HG02763 (cell line): ENCODE measurements at regions not wholly inside any gene's neighbourhood (a gene's known extent, or its start where the extent isn't known, plus 50 kb on each side); places are given as distances from the start of the nearest gene placed in this dataset.
"Not testable (repeated sequence)": the region's sequence is repeated elsewhere in the genome, so short reads cannot be mapped to it uniquely, and the experiment has no call there.

Experiments
- ATAC-seq: cut with Tn5 transposase; IDR thresholded peaks from one replicate; pipeline ENCODE4 v1.9.1; 2021; ENCODE audit warnings: mild to moderate bottlenecking, moderate library complexity; ENCODE audit not compliant: unreplicated experiment

DNA sequence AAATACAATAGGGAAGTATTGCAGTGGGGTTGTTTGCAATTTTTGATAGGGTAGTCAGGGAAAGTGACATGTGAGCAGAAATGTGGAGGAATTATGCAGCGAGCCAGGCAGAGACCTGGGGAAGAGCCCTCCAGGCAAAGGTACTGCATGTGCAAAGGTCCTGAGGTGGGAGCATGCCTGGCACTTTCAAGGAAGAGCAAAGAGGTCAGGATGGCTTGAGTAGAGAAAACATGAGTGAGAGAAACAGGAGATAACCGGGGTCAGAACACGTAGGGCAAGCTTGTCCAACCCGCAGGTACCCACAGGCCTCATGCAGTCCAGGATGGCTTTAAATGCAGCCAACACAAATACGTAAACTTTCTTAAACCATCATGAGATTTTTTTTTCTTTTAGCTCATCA lies 71.0 kb downstream of the COQ2 start:
- ATAC-seq = no peak

DNA sequence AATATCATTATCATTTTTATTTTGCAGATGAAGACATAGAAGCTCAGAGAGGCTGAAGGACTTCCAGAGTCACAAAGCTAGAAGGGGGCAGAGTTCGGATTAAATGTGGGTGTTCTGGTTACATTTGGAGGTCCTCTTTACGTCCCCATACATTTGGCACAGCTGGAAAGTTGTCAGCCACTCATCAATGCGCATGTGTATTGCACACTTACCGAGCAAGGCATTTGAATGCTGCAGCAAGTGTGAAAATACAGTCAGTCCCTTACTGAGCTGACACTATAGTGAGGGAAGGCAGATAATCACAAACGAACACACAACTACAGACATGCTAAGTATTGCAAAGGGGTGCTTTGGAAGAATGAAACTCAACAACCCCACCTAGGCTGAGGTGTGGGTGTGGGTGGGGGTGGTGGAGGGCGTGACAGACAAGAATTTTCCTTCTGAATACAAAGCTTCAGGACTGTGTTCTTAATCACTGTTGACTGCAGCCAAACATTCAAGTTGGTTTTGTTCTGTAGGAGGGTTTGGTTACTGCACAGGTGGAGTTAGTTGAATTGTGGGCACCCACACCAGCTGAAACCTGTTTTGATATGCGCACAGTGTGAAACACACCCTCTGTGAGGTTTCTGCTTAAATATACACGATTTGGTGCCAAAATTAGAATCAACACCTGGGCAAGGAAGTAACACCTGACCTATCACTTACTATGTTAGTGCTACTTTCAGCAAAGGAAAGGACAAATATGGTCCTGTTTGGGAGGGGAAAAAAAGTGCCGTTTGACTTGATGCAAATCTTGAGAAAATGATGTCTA lies 72.4 kb downstream of the COQ2 start:
- peak; percentile 82 for ATAC-seq

DNA sequence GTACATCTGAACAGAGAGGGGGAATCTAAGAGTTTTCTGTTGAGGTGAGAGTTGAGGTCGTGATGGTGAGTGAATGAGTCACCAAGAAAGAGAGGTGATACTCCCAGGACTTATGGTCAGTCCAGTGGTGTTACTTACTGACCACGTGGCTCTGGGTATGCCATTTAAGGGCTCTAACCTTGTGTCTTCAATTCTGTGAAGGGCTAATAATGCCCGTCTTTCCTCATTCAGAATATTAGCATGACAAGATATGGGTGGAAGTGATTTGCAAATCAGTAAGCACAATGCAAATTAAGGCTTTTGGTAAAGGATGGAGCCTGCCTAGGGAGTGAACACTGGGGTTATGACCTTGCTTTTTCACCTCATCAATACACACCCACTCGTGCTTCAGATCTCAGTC lies 75.2 kb downstream of the COQ2 start:
- ATAC-seq = no peak

DNA sequence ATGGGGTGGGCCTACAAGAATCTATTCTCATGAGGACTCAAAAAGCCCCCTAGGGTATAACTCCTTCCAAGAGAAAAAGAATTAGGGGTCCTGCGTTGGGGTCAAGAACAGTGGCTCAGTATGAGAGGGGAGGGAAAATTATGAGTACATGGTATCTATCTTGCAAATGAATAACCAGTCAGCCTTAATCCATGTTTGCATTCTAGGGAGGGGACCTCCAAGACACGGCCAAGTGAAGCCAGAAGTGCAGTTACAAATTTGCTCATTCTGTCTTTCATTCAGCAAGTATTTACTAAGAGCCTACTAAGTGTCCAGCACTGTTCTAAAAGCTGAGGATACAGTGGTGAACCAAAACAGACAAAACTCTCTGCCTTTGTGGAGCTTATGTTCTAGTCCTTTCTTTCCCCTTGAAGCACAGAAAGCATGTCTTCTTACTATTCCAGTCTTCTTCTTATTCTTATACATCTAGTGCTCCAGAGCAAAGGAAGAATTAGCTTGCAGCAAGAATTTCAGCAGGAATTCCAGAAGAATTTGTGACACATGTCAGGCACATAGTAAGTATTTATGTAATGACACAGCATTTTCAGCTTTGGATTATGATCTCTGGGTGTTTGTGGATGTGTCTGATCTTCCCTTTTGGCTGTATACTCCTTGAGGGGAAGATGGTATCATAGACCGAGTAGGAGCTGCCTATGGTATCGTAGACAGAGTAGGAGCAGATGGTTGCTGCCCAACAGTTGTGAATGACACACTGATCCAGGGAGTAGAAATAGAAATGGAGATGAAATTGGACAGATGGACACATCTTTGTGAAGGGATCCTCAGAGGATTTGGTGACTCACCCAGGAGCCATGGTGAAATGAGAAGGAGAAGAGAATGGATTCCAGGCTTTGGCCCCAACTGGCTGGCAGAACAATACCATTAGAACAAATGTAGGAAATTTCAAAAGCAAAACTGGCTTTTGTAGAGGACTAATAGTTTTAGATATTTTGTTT lies 75.9 kb downstream of the COQ2 start:
- ATAC-seq = no peak

DNA sequence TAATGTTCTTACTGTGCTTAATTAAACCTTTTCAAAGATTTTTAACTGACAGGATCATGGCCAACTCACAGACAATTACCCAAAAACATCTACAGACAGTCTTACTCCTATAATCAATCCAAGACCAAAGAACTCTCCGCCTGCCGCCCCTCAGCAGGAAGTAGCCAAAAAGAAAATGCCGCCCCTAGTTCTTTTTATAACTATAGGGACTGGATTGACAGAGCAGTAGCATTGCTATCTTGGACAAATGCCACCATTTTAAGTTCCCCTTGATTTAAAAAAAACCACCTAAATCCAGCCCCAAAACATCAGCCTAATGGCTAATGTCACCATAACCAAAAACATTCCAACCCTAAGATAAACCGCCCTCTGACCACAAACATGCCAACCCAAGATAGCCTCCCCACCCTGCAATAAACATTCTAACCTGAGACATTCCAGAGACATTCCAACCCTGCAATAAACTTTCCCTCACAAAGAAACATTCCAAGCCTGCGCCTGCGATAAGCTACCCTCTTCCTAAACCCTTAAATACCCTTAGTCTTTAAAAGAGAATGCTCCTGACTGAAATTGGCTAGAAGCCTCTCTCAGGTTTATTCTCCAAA lies 77.0 kb downstream of the COQ2 start:
- ATAC-seq = no peak

DNA sequence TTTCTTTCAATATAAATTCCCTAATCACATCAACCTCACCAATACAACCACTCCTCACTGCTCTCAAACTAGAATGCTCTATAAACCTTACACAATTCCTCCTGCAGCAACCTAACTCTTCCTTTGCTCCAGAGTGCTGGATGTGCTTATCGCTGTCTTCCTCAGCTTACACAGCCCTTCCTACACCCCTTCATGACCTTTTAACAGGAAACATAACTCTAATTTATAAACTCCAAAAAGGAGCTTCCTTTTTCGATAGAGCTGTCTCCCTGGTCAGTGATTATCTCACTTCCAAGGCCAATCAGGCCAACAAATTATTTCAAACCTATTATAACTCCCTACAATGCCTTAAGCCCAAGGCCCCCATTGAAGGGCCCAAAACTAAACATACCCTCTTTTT lies 78.8 kb downstream of the COQ2 start:
- no peak for ATAC-seq

DNA sequence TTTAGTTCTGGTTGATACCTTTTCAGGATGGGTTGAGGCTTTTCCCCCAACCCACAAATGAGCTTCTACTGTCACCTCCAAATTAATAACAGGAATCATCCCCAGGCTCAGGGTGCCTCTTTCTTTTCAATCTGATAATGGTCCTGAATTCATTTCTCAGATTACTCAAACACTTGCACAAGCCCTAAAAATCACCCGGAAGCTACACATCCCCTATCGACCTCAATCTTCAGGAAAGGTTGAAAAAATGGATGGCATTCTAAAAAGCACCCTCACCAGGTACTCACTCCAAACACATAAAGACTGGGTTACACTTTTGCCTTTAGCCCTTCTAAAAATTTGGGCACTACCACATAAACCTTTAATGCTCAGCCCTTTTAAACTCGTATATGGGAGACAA lies 79.9 kb downstream of the COQ2 start:
- ATAC-seq = no peak

DNA sequence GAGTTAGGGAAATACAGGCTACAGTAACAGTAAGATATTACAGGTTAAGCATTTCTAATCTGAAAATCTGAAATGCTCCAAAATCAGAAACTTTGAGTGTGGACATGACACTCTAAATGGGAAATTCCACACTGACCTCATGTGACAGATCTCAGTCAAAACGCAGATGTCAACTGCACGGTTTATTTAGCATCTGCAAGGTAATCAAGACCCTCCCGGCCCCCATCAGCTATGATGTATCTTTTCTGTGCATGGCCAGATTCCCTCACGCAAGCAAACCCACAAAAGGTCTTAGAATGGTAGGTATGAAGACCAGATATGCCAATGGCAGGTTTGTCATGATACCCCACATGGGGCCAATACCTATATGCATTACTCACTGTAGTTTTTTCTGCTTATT lies 82.8 kb downstream of the COQ2 start:
- ATAC-seq = no peak

DNA sequence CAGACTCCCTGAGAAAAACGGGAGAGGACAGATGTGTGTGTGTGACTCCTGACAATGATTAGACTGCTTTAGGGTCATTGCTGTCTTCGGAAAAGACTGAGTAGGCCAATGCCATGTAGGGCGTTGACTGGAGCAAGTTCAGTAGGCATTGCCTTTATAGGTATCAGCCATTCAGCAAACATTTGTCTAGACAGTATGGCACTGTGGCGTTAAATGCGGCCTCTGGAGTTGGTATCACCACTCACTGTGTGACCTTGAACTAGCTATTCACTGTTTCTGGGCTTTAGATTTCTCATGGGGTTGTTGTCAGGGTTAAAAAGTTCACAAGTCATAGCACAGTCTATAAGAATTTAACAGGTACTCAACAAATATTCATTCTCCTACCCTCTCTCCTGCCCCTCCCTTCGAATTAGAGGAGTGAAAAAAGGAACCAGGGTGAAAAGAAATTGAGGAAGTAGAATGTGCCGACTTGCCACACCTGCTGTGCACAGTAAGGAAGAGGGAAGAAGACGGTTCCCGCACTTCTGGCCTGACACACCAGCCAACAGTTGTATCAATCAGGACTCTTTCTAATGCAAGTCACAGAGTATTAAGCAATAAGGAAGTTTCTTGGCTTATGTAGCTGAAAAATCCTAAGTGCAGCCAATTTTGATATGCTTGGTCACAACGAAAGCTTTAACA lies 83.2 kb upstream of the PLAC8 start:
- no peak for ATAC-seq

DNA sequence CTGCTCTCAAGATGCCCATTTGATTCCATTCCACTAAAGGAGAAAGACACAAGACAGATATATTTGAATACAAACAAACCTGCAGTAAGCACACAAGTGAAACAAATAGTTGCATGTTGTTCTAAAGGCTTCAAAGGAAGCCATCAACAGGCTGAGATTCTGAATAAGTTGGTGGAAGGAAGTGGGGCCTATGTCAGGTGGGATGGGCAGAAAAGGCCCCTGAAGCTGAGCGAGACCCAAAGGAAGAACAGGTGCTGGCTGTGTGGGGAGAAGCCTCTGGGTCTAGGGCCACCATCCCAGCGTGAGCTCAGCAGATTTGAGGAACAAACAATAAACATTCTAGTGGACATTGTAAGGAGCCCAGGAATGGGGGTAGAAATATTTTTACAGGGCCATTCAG lies 82.4 kb upstream of the PLAC8 start:
- no peak for ATAC-seq

DNA sequence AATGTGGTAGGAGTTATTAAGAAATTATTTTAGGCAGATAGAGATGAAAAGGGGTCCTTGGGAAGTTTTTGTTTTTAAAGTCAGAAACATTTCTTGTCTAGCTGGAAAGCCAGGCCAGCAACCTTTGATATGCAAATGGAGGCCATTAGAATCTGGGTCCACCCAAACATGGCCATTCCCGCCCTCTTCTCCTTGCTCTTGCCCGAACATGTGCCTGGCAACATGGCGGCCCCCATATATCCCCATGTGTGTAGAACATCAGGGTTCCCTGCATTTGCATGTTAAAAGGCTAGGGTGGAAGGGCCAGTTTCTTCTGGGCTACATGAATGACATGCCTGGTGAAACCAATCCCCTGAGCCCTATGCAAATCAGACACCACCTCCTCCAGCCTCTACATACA lies 80.7 kb upstream of the PLAC8 start:
- ATAC-seq = no peak

DNA sequence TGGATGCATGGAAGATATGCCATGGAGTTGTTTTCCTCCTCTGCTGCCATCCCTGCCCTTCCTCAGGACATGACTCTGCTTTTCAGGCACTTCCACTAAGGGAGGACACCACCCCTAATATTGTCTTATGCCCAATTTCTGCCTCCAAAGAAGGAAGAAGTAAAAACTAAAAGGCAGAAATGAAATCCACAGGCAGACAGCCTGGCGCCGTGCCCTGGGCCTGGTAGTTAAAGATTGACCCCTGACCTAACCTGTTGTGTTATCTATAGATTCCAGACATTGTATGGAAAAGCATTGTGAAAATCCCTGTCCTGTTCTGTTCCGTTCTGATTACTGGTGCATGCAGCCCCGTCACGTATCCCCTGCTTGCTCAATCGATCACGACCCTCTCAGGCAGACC lies 80.1 kb upstream of the PLAC8 start:
- not testable (repeated sequence) for ATAC-seq

DNA sequence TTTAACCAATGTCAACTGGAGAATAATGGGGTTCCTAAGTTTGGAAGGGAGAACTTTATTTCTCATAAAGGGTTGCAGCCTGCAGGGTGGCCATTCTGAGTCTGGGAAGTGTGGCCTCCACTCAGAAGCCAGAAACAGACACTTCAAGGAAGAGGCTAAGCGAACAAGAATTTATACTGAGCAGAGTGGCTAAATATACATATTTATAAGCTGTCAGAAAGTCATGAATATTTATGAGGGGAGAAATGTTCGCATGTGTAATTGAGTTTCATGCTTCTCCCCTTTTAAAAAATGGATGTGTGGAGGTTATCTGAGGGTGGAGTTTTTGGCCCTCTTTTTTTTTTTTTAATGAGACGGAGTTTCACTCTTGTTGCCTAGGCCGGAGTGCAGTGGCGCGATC lies 78.1 kb upstream of the PLAC8 start:
- no peak for ATAC-seq

DNA sequence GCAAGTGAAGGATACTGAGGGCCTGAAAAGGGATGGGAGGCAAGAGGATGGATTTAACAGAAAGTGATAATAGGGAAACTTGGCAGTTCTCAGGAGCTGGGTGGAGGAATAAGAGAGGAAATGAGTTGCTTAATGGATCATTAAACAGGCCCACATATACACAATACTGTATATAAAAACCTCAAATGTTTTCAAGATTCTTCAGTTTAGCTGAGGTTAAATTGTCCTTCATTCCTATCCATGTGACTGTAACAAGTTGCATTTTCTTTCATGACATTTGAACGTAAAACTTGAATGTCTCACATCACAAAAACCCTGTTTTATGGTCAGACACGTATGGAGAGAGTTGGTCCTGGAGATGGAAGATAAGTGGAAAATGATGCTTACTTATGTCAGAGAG lies 76.5 kb upstream of the PLAC8 start:
- ATAC-seq = no peak

DNA sequence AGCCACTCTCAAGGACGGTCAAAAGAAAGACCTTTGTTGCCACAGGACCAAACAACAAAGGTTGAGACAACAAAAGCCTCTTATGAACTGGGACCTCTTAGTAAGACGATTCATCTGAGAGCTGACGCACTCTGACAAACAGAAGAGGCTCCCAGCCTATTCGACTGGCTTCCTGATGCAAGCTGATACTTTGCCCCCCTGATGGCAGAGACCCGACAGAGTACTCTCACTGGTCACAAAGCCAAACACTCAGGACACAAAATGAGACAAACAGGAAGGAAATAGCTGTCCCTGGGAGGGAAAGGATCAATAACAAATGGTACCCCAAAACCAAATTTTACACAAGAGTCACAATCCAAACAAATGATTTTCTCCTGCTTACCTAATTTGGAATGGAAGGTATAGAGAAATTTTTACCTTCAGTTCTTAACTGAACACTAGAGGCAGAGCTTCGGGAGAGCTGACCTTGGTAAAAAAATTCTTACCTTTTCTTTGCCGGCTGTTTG lies 75.2 kb upstream of the PLAC8 start:
- no peak for ATAC-seq

DNA sequence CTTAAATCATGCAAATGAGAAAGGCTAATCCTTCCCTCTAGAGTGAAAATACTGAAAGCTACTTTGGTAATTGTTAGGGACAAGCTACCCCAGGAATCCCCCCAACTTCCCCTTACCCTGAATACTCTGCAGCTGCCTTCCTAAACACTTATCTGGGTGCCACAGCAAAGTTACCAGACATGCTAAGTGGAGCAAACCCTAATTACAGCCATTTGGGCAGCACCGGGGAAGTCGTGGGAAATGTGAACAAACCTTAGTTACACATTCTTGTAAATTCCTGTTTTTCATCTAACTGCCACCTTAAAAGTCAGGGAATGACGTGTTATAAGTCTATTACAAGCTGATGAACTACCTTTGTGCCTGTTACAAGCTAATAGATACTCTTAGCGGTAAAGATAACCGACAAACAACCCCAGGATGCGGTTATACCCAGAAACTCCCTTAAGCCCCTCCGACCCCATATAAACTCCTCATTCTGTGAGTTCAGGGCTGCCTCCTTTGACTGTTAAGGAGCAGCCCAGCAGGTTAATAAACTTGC lies 66.0 kb upstream of the PLAC8 start:
- no peak for ATAC-seq

DNA sequence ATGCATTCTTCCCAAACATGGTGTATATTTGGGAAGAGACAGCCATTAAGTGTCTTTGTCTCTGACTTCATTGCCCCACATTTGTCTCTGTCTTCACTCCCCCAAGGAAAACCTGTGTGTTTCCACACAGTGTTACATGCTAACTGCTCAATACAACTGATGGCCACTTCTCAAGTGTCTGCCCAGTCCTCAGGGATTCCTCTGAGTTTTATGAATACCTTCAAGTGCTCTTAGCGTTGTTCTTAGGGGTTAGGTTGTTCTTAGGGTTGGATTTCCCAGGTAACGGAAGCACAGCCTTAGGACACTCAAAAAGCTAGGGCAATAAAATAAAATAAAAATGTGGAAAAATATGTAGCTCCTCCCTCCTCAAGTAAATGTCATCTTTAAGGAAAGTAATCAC lies 64.7 kb upstream of the PLAC8 start:
- ATAC-seq = no peak

DNA sequence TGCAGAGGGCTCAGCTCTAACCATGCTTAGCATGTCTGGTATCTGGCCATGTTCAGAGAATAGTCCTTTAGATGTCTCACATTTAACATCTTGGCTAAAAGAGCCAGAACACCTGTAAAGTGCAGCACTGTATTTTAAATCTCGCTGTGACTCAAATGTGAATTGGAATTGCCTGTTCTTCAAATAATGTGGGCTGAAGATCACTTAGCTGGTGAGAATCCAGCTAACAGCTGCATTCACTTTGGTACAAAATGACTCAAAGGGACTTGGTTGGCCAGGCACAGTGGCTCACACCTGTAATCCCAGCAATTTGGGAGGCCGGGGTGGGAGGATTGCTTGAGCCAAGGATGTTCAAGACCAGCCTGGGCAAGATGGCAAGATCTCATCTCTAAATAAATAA lies 63.5 kb upstream of the PLAC8 start:
- no peak for ATAC-seq

DNA sequence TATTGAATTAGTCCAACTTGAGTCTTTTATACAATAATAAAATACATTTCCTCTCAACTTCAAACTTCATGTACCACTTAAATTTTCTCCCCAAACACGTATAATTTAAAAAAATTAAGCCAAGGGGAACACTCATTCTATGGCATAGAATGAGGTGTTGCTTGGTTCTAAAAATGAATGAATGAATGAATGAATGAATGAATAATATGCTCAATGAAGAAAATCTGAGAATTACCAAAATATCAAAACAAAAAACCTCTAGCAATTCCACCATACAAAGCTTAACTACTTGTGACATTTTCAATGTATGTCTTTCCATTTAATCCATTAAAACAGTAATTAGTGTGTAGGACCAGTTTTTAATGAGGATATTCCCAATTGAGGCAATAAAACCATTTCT lies 62.7 kb upstream of the PLAC8 start:
- no peak for ATAC-seq

DNA sequence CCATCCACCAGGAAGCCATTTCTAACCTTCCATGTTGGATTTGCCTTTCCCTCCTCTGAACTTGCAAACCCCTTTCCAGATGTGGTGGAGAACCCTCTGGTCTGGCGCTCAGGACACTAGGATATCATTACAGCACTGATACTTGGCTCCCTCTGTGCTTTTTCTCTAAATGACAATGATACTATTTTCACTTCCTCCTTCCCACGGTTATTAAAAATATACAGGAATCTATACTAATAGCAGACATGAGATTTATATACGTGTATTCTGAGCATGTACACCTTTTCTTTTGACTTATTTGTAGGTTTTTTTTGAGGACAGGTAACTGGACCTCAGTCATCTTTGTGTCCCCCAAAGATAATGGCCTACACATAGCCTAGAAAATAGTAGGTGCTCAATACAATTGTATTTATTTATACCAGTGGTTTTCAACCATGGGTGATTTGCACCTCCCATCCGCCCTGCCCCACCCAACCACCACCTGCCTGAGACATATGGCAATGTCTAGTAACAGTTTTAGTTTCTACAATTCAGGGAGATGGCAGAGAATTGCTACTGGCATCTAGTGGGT lies 60.4 kb upstream of the PLAC8 start:
- peak; percentile 44 for ATAC-seq
